GM19328 (cell line): ENCODE measurements at regions not wholly inside any gene's neighbourhood (a gene's known extent, or its start where the extent isn't known, plus 50 kb on each side); places are given as distances from the start of the nearest gene placed in this dataset.

Experiments
- ATAC-seq: cut with Tn5 transposase; IDR thresholded peaks from one replicate; pipeline ENCODE4 v1.9.1; 2021; ENCODE audit warnings: mild to moderate bottlenecking, moderate library complexity; ENCODE audit not compliant: unreplicated experiment

DNA sequence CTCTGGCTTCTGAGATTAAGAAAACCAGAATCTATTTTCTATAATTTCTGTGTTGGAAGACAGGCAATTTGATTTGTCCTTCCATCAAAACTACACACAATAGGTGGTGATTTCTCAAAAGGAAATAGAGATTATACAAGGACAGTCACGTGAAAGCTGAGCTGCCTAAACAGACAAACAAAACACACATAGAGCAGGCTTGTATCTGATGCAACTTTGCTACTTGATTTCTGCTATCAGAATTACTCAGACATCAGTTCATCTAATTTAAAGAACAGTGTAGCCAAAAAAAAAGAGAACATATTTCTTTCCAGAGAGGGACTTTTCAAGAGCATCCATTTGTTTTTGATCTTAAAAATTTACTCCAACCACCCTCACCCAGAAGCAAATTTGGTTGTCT, 2128.3 kb upstream of the C9orf72 start:
- ATAC-seq: no peak

DNA sequence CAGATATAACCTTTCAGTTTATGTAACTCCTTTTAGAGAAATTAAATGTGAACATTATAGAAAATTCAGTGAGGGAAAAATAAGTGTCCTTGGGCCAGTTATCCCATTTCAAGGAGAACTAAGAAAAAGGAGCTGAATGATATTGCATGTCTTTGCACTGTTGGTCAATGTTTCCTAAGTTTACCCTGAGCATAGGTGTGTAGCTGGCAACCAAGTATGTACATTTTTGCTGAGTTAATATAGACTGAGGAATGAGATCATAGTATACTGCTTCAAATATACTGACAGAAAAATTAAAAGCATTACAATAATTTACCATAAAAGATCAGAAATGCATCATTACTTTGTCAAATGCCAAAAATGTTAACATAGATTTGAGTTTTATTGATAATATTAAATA, 2128.7 kb upstream of the C9orf72 start:
- no peak for ATAC-seq

DNA sequence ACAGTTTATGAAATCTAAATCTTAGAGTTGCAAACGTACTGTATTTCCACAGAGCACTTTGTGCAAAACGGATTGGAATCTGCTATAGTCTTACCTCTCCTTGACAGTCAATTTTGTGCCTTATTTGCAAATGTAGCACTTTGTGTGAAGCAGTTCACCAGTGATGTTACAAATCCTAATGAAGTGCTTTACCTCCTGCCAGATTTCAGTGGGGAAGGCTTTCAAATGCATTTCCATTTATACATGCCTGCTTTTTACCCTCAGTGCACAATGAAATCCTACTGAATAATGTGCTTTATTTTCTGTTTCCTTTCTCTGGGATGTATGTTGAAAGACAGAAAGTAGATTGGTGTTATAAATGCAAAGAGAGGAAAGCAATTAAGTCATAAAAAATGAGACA, 2141.6 kb upstream of the C9orf72 start:
- ATAC-seq: no peak

DNA sequence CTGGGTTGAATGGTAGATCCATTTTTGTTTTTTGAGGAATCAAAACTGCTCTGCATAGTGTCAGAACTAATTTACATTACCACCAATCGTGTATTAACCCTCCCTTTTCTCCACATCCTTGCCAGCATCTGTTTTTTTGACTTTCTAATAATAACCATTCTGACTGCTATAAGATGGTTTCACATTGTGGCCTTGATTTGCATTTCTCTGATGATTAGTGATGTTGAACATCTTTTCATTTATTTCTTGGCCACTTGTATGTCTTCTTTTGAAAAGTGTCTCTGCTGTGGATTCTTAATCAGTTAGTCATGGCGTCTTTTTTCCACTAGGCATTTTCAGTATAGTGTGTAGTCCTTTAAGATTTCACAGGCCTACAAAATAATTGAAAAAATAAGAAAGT, 2144.3 kb upstream of the C9orf72 start:
- no peak for ATAC-seq

DNA sequence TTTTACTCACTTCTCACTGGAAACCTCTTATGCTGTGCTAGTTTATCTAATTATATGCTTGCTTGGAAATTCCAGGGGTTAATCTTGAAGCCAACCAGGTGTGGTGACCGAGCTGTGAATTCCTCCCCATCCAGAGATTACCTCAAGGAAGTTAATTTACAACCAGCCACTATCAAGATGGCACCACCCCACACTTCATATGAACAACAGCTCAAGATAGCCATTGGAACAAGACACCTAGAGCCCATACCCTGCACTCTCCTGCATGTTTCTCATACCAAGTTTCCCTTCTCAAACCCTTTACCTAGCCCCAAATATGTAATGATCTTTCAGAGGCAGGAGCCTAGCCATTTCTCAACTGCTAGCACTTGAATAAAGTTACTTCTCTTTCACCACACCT, 2156.9 kb upstream of the C9orf72 start:
- no peak for ATAC-seq

DNA sequence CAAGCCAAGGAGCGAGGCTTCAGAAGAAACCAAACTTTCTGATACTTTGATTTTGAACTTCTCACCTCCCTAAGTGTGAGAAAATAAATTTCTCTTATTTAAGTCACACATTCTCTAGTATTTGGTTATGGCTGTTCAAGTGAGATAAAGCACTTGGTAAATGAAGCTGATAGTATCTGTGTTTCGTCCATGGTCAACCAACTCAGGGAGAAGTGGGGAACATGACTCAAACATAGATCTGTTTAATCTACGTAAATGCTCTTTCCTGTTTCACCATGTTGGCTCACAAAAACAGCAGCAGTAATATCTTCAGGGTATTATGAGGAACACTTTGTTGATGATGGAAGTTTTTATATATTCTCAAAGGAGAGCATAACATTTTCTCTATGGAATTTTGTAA, 2167.2 kb upstream of the C9orf72 start:
- ATAC-seq: no peak

DNA sequence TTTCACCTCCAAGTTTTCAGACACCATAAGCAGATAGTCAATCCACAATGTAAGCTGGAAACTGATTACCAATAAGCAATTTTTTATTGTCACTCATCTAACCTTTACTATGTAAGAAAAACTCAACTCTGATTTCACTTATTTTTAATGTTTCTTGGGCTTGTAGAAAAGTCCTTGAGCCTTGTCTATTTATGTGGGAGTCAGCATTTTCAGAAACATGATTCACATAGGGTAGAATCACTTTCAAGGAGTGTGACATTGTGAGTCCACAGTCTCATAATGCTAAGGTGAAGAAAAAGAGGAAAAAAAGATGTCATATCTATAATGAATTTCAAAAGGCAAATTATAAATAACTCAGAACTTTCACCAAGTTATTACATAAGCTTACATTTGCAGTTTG, 2167.9 kb upstream of the C9orf72 start:
- no peak for ATAC-seq

DNA sequence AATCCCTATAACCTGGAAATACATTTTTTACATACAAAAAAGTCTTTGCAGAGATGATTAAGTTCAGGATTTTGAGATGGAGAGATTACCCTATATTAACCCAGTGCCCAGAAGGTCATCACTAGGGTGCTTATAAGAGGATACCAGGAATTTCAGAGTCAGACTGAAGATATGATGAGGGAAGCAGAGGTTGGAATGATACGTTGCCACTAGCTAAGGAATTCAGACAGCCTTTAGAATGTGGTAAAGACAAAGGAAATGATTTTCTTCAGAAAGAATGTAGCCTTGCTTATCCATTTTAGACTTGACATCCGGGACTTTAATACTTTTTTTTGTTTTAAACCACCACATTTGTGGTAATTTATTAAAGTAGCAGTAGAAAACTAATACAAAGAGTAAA, 2176.8 kb upstream of the C9orf72 start:
- no peak for ATAC-seq

DNA sequence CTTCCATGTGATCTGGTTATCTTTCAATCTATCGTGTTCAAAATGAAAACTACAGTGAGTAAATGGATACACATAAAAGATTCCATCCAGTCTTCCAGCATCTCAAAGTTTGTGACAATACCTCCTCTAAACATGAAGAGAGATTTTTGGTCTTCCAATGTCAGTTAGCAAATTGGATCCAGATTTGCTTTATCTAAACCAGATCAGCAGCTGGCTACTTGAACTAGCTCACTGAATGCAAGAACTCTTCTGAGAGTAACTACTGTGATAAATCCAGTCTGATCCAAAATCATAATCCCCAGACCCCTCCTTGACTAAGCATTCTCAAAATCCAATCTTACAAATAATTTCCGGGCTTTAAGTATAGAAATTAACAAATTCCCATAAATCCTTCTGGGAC, 2177.9 kb upstream of the C9orf72 start:
- no peak for ATAC-seq

DNA sequence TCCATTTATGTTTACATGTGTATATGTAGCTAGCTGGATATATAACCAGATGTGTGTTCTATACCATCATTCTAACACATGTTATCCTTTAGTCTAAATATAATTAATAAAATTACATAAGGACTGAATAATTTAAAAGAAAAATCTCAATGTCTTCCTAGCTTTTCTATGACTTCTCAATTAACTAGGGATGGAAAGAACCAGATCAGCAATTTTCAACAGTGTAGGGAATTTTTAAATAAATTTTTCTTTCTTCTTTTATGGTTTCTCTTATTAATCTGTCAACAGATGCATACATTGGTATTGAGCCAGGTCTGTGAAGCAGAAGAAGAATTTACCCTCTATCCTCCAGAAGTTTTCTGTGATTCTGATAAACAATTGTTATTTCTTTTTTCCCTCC, 2180.4 kb upstream of the C9orf72 start:
- no peak for ATAC-seq

DNA sequence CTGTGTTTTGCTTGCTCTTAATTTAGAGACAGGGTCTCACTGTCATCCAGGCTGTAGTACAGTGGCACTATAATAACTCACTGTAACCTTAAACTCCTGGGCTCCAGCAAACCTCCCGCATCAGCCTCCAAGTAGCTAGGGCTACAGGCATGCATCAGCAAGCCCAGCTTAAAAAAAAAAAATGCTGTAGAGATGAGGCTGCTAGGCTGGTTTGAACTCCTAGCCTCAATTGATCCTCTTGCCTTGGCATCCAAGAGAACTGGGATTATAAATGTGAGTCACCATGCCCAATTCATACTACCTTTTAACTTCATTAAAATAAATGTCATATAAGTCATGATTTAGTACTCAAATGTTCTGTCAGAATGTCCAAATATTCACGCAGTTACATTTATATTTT, 2195.7 kb upstream of the C9orf72 start:
- ATAC-seq: no peak

DNA sequence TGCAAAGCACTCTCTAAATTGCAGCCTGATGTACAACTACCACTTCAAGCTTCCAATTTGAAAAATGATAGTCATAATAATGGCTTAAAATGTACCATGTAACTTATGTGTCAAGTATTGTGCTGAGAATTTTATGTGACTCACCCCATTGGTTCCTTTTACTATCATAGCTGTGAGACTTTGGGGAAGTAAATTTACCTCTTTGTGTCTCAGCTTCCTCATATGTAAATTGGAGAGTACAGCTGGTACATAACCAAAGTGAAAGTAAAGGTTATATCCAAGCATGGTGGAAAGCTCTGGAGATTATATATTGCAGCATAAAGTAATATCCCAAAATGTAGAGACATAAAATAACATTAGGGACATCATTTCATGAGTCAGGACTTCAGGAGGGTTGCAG, 2200.4 kb upstream of the C9orf72 start:
- no peak for ATAC-seq

DNA sequence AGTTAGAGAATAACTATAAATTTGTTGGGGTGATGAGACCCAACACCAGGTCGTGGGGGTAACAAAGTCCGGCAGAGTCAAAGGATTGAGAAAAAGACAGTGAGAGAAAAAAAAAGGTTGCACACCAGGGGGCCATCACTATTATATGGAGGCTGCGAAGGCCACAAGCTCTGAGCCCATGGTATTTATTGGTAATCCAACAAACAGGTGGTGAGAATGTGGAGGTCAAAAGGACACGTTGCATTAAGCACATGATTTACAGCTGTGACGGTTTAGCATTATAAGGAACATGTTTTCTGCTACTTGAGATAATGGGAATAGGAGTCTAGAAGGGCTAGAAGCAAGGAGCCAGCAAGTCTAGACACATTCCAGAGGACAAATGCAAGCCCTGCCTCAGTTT, 2202.2 kb upstream of the C9orf72 start:
- no peak for ATAC-seq

DNA sequence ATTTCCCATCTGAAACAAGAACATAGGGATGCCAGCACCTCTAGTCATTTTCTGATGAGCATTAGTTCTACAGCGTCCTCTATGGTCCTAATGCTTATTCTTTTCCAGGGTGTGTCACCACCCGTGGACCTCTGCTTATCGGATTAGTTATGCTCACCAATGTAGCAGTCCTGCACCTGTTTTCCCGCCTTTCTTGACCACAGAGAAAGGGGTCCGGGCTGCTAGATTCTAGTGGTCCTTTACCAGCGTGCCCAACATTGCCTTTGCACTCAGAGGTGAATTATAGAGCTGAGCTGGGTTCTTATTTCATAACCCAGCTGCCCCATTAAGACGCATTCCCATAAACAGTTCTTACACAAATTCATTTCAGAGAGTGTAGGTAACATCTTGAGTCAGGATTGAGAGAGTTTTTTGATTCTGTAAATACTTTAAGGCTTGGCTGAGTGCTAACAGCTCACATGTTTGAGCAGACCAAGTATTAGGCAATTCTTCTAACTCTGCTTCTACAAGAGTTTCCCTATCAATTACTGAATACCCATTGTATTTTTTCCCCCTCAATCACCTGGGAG, 2205.1 kb upstream of the C9orf72 start:
- ATAC-seq: no peak

DNA sequence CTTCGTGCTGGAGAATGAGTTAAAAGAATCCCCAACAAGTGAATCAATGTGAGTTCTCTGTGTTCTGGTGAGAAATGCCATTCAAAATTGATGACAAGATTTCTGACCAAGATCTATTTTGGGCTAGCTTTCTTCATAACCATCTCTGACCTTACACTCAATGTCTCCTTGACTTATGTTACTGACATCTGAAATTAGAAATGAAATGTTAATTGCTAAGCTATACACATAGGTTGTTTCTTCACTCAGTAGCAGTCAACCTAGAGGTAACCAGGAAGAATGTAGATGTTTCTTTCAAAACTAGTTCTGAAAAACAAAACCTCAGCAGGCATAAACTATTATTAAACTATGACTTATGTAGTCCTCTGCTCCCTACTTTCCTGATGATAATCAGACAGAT, 2220.7 kb upstream of the C9orf72 start:
- no peak for ATAC-seq

DNA sequence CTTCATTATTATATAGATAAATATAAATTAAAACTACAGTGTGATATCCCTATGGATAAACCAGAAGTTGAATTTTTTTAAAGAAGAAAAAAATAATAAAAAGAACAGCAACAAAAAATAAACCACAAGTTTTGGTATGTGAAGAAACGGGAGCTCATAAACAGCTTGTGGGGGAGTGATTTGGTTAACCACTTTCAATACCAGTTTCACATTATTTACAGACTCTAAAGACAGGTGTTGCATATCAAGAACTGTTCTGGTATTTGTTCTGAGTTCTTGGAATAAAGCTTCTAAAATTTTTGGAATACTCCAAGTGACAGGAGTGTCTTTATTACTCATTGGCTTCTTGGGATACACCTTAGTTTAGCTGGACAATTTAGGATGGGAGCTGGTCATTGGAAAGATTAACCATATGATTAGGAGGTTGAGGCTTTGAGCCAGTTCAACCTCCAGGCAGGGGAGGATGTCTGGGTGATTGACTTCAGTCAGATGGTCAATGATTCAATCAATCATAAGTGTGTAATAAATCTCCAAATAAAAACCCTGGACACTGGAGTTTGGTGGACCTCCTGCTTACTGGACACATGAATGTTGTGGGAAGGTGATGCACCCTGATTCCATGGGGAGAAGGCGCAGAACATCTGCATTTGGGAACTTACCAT, 2223.1 kb upstream of the C9orf72 start:
- ATAC-seq: peak; percentile 77

DNA sequence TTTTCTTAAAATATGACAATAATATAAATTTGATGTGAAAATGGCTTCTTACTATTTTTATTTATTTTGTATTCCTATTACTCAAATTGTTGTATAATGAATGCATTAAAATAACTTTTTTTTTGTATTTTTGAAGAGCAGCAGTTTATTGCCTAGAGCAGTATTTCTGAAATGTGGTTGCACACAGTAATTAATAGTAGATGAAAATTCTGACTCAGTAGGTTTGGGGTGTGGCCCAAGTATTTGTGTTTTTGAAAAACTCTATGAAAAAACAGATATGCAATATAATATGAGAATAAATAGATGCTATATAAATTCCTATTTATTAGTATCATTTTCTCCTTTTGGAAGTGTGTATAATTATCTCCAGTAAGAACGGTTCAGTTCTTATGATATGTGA, 2225.3 kb upstream of the C9orf72 start:
- no peak for ATAC-seq

DNA sequence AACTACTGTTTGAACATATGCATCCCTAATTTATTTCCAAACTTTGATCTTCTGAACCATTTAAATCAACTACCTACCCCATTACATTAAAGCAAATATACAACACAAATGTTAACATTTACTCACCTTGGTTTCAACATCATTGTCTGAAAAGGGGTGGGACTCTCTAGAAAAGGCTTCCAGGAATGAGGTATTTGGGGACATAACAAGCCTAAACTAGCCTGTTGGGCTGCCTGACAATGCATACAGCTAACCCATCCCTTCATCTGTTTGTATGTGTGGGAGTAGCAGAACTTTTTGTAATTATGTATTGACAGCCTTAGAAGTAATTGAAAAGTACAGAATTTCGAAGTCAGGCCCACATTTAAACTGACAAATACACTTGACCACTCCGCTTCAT, 2225.9 kb upstream of the C9orf72 start:
- ATAC-seq: no peak

DNA sequence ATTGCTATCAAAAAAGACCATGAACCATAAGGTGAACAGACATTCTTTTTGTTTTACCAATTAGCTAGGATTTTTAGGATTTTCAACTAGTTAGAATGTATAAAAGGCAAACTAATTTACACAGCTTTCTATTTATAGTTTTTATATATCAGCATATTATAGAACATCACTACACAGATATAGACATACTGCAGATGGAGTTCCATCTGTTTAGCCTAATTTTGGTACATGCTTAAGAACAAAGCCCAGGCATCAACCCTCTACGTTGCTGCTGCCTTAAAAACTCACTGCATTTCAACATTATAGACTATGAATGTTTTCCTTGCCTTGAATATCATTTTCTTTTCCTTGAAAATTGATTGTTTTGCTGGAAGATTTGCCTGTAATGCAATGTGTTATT, 2227.5 kb upstream of the C9orf72 start:
- no peak for ATAC-seq

DNA sequence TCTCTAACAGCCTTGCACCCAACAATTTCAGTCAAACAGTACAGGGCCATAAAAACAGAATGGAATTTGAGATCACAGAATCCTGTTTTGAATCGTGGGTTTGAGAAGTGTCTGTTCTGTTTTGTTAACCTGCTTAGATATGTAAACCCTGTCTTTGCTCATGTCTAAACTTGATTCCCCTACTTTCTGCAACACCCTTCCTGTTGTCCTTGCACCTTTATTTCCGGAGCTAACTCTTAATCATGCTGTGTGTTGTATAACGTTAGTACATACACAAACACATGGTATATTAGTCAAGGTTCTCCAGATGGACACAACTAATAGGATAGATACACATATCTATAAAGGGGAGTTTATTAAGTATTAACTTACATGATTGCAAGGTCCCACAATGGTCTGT, 2229.2 kb upstream of the C9orf72 start:
- ATAC-seq: no peak

DNA sequence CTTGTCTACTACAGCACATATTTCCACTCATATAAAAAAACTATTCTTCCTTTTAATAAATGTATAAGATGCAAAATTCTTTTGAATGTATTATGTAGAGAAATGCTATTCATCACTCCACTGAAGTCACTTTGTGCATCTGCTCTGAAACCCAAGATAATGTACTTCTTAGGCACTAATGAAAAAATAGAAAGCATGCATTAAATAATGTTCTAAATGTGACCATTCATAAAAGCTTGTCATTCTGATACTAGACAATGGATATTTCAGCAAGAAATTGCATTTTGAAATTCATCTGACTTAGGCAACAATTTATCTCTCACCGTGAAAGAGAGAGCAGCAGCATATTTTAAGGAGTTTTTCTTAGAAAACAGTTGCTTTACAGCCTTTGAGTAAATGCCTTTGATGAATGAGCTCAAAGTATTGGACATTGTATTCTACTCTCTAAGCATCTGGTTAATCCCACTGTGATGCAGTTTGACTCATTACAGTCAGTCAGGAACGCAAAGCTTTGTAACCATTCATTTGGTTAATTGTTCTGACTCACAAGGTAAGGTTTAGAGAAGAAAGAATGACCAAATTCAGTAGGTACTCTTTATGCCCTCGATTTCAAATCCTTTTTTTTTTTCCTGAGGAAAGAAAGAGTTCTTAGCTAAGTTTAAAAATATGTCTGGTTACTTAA, 2233.8 kb upstream of the C9orf72 start:
- no peak for ATAC-seq

DNA sequence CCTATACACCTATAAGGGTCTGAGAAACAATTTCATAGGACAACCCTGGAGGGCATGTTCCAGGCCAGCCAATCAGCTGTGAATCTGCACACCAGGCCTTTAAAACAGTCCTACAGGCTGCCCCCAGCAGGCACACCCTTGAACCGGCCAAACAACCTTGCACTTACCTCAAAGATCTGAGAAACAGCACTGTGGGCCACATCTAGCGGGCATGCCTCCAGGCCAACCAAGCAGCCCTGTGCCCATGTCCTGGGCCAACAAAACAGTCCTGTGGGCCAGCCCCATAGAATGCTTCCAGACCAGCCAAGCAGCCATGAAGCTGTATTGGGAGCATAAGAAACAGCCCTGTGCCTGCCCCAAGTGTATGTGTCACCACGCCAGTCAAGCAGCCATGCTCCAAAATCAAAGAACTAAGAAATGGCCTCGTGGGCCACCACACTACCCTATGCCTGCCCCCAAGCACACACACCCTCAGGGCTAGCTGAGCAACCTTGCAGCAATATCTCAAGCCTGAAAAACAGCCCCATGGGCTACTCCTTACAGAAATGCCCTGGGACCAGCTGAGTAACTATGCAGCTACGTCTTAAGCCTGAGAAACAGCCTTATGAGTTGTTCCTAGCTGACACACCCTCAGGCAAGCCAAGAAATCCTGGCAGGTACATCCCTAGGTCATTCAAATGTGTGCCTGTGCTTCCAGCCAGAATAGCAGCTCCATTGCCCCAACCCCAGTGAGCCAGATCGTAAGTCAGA, 2243.8 kb upstream of the C9orf72 start:
- ATAC-seq: no peak
